Neural progenitor cell (in vitro differentiated cells): ENCODE measurements at regions not wholly inside any gene's neighbourhood (a gene's known extent, or its start where the extent isn't known, plus 50 kb on each side); places are given as distances from the start of the nearest gene placed in this dataset.

ENCODE experiments used
- EZH2phosphoT487 ChIP-seq: fragments of 200-600 bp; sonication (generic); IDR thresholded peaks from 2 replicates; pipeline ENCODE4 v1.6.1; 2017; ENCODE audit warnings: antibody characterized with exemption
- TF ChIP-seq, protein P1 (sequence below): fragments of 200-600 bp; sonication (generic); IDR thresholded peaks from 2 replicates; pipeline ENCODE4 v1.5.1; 2017; ENCODE audit warnings: antibody characterized with exemption, mild to moderate bottlenecking

DNA sequence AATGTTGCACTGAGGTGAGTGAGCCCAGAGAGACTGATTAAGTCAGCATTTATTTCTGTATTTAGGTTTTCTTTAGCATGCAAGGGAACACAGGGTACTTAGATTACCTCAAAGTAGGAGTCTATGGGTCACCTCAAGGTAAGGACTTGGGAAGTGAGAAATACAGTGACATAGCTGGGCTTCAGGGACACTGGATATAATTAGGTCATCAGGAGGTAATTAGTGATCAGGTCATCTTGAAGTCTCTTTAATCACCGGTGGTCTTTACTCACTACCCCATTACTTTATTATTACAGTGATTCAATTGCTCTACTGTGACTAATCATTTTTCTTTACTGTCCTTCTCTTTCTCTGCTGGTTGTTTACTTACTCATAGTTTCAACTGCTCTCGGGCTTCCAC is 59.9 kb upstream of the KCNK1 start:
- TF ChIP-seq, protein P1, sequence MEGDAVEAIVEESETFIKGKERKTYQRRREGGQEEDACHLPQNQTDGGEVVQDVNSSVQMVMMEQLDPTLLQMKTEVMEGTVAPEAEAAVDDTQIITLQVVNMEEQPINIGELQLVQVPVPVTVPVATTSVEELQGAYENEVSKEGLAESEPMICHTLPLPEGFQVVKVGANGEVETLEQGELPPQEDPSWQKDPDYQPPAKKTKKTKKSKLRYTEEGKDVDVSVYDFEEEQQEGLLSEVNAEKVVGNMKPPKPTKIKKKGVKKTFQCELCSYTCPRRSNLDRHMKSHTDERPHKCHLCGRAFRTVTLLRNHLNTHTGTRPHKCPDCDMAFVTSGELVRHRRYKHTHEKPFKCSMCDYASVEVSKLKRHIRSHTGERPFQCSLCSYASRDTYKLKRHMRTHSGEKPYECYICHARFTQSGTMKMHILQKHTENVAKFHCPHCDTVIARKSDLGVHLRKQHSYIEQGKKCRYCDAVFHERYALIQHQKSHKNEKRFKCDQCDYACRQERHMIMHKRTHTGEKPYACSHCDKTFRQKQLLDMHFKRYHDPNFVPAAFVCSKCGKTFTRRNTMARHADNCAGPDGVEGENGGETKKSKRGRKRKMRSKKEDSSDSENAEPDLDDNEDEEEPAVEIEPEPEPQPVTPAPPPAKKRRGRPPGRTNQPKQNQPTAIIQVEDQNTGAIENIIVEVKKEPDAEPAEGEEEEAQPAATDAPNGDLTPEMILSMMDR, result no peak
- TF ChIP-seq EZH2phosphoT487, result no peak
